GM12878 (cell line): ENCODE measurements at regions not wholly inside any gene's neighbourhood (a gene's known extent, or its start where the extent isn't known, plus 50 kb on each side); places are given as distances from the start of the nearest gene placed in this dataset.

Source experiments
- ATAC-seq: fragments of 200-7000 bp; cut with Tn5 transposase; 3 replicates; pipeline ENCODE4 v1.9.1; 2020; ENCODE audit warnings: mild to moderate bottlenecking, moderate library complexity
- BruUV-seq: library from RNA; stranded (reverse); fragments of 400-500 nt; replicated peaks from 2 replicates; lab custom pipeline; 2021; lab: Mats Ljungman, UMichigan
- CTCF ChIA-PET: fragments of 300-600 bp; sonication (Branson Sonifier 250); formaldehyde crosslinking; extraction: SDS; loops from one replicate; lab custom pipeline; 2021; ENCODE audit warnings: inconsistent platforms; lab: Yijun Ruan, JAX
- POLR2A ChIA-PET: fragments of 350-600 bp; formaldehyde crosslinking; extraction: SDS; loops from one replicate; lab custom pipeline; 2021; ENCODE audit warnings: inconsistent platforms; lab: Charles Lee
- RAD21 ChIA-PET: fragments of 300-600 bp; sonication (Branson Sonifier 250); formaldehyde crosslinking; loops from one replicate; lab custom pipeline; 2023; ENCODE audit warnings: antibody characterized with exemption; ENCODE audit not compliant: unreplicated experiment; lab: Charles Lee
- SMC1A ChIA-PET: fragments of 300-600 bp; sonication (Branson Sonifier 250); formaldehyde crosslinking; loops from one replicate; lab custom pipeline; 2023; ENCODE audit not compliant: unreplicated experiment, uncharacterized antibody; lab: Charles Lee
- DNase-seq: peaks from one replicate; pipeline ENCODE4 v3.0.0-alpha.2; 2011; ENCODE audit warnings: low read depth, low spot score
- FAIRE-seq: peaks from 3 replicates; lab custom pipeline; 2011; peaks lifted over from hg19 to GRCh38; lab: Jason Lieb, UNC
- H2AFZ ChIP-seq: 2 replicates; pipeline ENCODE4 v1.6.0; 2011; ENCODE audit warnings: low read depth, low read length, control low read depth; ENCODE audit not compliant: control insufficient read depth
- H3K27ac ChIP-seq: 2 replicates; pipeline ENCODE4 v1.5.1; 2011; ENCODE audit warnings: control low read depth; ENCODE audit not compliant: control insufficient read depth, insufficient read depth
- H3K27me3 ChIP-seq, 2 experiments: replicated peaks in 1 of 2; 2 replicates each; pipeline versions ENCODE4 v1.6.0 to v1.6.1; 2011; ENCODE audit warnings: low read length in 1 of 2; ENCODE audit not compliant: control insufficient read depth in 2 of 2, insufficient read depth in 2 of 2
- H3K36me3 ChIP-seq, 2 experiments: 2 replicates each; pipeline ENCODE4 v1.5.1; 2011; ENCODE audit warnings: low read length in 1 of 2; ENCODE audit not compliant: control insufficient read depth in 2 of 2, insufficient read depth in 2 of 2
- H3K4me1 ChIP-seq: 2 replicates; pipeline ENCODE4 v1.6.1; 2011; ENCODE audit warnings: mild to moderate bottlenecking, low read length, moderate library complexity, mixed read lengths; ENCODE audit not compliant: control insufficient read depth, insufficient read depth
- H3K4me2 ChIP-seq: 2 replicates; pipeline ENCODE4 v1.6.0; 2011; ENCODE audit warnings: control low read depth; ENCODE audit not compliant: control insufficient read depth, insufficient read depth
- H3K4me3 ChIP-seq: fragments of 200-600 bp; sonication (generic); 2 replicates; pipeline ENCODE4 v1.5.1; 2016
- H3K79me2 ChIP-seq: 2 replicates; pipeline ENCODE4 v1.6.0; 2011; ENCODE audit warnings: low read length; ENCODE audit not compliant: control insufficient read depth, insufficient read depth
- H3K9ac ChIP-seq: 2 replicates; pipeline ENCODE4 v1.8.0; 2011; ENCODE audit warnings: low read length, control low read depth, mixed read lengths; ENCODE audit not compliant: control insufficient read depth, insufficient read depth
- H3K9me3 ChIP-seq: replicated peaks from 3 replicates; pipeline ENCODE4 v1.5.1; 2011; ENCODE audit warnings: mild to moderate bottlenecking, low read length; ENCODE audit not compliant: control insufficient read depth, insufficient read depth
- H4K20me1 ChIP-seq: 2 replicates; pipeline ENCODE4 v1.6.0; 2011; ENCODE audit not compliant: control insufficient read depth, insufficient read depth
- BCL3 ChIP-seq: IDR thresholded peaks from 2 replicates; pipeline ENCODE4 v1.6.1; 2011; ENCODE audit warnings: borderline replicate concordance, low read depth, mild to moderate bottlenecking, moderate library complexity, low read length; ENCODE audit not compliant: insufficient read depth, poor library complexity, severe bottlenecking
- BHLHE40 ChIP-seq, 2 experiments: fragments of 450-650 bp in 1 of 2; IDR thresholded peaks; 2 replicates each; pipeline ENCODE4 v1.6.1; 2011 to 2017; ENCODE audit warnings: low read depth in 2 of 2, borderline replicate concordance in 1 of 2, improper control_type of control experiment in 1 of 2, low read length in 1 of 2, mild to moderate bottlenecking in 1 of 2
- EP300 ChIP-seq, 2 experiments: fragments of 150-350 bp in 1 of 2; IDR thresholded peaks; 2 replicates each; pipeline ENCODE4 v1.6.1; 2011 to 2012; ENCODE audit warnings: low read depth in 2 of 2, low read length in 2 of 2, borderline replicate concordance in 1 of 2, improper control_type of control experiment in 1 of 2, inconsistent platforms in 1 of 2; ENCODE audit not compliant: control insufficient read depth in 1 of 2
- FOXM1 ChIP-seq: IDR thresholded peaks from 2 replicates; pipeline ENCODE4 v1.6.1; 2012; ENCODE audit warnings: low read depth, mild to moderate bottlenecking, inconsistent platforms, low read length, moderate library complexity
- IRF3 ChIP-seq: fragments of 450-650 bp; IDR thresholded peaks from 2 replicates; pipeline ENCODE4 v1.6.1; 2014; ENCODE audit warnings: mild to moderate bottlenecking
- KDM1A ChIP-seq: fragments of 200-600 bp; sonication (generic); IDR thresholded peaks from 2 replicates; pipeline ENCODE4 v1.6.1; 2016; ENCODE audit warnings: borderline replicate concordance
- MEF2B ChIP-seq: fragments of 450-650 bp; IDR thresholded peaks from 2 replicates; pipeline ENCODE4 v1.6.1; 2018; ENCODE audit warnings: mild to moderate bottlenecking, moderate library complexity; ENCODE audit not compliant: partially characterized antibody, poor library complexity, severe bottlenecking
- NBN ChIP-seq: fragments of 450-650 bp; IDR thresholded peaks from 2 replicates; pipeline ENCODE4 v1.6.1; 2016
- POLR2A ChIP-seq: IDR thresholded peaks from 2 replicates; pipeline ENCODE4 v1.6.1; 2011; ENCODE audit warnings: low read depth, mild to moderate bottlenecking, low read length
- SMARCA5 ChIP-seq: fragments of 450-650 bp; IDR thresholded peaks from 2 replicates; pipeline ENCODE4 v1.6.1; 2017; ENCODE audit warnings: mild to moderate bottlenecking
- STAT1 ChIP-seq: fragments of 450-650 bp; conservative IDR thresholded peaks from 2 replicates; pipeline ENCODE4 v1.6.1; 2014; ENCODE audit warnings: antibody characterized with exemption, mild to moderate bottlenecking
- ZBTB11 ChIP-seq: fragments of 450-650 bp; formaldehyde crosslinking; IDR thresholded peaks from 2 replicates; pipeline ENCODE4 v1.5.0; 2022; ENCODE audit warnings: mild to moderate bottlenecking, missing genetic modification characterization
- ZNF384 ChIP-seq: IDR thresholded peaks from 2 replicates; pipeline ENCODE4 v1.6.1; 2012; ENCODE audit warnings: low read depth, mild to moderate bottlenecking, low read length, improper control_type of control experiment, borderline replicate concordance
- ZNF687 ChIP-seq: fragments of 450-650 bp; IDR thresholded peaks from 2 replicates; pipeline ENCODE4 v1.6.1; 2017; ENCODE audit warnings: mild to moderate bottlenecking, moderate library complexity
- WGBS: methylation state at CpG from one replicate; pipeline ENCODE4 v1.1.6; 2016; ENCODE audit warnings: low lambda C conversion rate; ENCODE audit not compliant: insufficient replicate concordance, insufficient coverage; ENCODE audit errors: missing lambda C conversion rate; 5-methylcytosine and 5-hydroxymethylcytosine counted together
- in situ Hi-C: fragments of 300-500 bp; cut with MboI; formaldehyde crosslinking; loops from 9 replicates; pipeline ENCODE4 v1.14.3; 2018; ENCODE audit warnings: mixed read lengths
- intact Hi-C: fragments of 100-400 bp; cut with micrococcal nuclease; formaldehyde crosslinking; loops from one replicate; pipeline ENCODE4 v1.14.2; 2022; ENCODE audit not compliant: unreplicated experiment

GRCh38 chr7:49703337-49703736, 70.1 kb upstream of the VWC2 start (continued):
- TF ChIP-seq IRF3 = no peak
- TF ChIP-seq STAT1 = no peak

- in situ Hi-C loops (no loop called here), intact Hi-C loops (no loop called here)
- H3K79me2 ChIP-seq = no peaks in the 10 kb centered on the region
- 14% methylated on average over 3 of the region's 3 CpGs for WGBS
- H3K9ac ChIP-seq = no peak overlapping the region
- SMC1A ChIA-PET = no interaction called here
- RAD21 ChIA-PET = no interaction called here
- H4K20me1 ChIP-seq = no peaks in the 10 kb centered on the region
- ATAC-seq = no peak
- no peaks in the 10 kb centered on the region for H3K36me3 ChIP-seq
- no TSS peak for BruUV-seq
- no peaks in the 10 kb centered on the region for H3K9me3 ChIP-seq
- H2AFZ ChIP-seq = no peak overlapping the region
- H3K4me2 ChIP-seq = no peak overlapping the region
- H3K4me1 ChIP-seq = no peaks in the 10 kb centered on the region
- CTCF ChIA-PET = no interaction called here
- no peak for FAIRE-seq
- H3K4me3 ChIP-seq = no peak overlapping the region
- no peaks in the 10 kb centered on the region for H3K27me3 ChIP-seq
- H3K27ac ChIP-seq = no peak overlapping the region
- no peak for DNase-seq
- POLR2A ChIA-PET = no interaction called here
- TF ChIP-seq NBN = no peak
- TF ChIP-seq FOXM1 = no peak
- TF ChIP-seq SMARCA5 = no peak
- no peak for TF ChIP-seq MEF2B
- no peak for TF ChIP-seq POLR2A
- no peak for TF ChIP-seq BCL3
- no peak for TF ChIP-seq BHLHE40 (IDR thresholded peaks at IDR 0.05; ENCODE audit: borderline replicate concordance in 1 of 2, low read depth in 2 of 2, low read length in 1 of 2)
- TF ChIP-seq KDM1A = no peak
- TF ChIP-seq ZNF384 = no peak
- TF ChIP-seq EP300 (IDR thresholded peaks at IDR 0.05; ENCODE audit: borderline replicate concordance in 1 of 2, control insufficient read depth in 1 of 2, low read depth in 2 of 2, low read length in 2 of 2) = no peak
- TF ChIP-seq ZNF687 = no peak
- TF ChIP-seq ZBTB11 = no peak
Measured at GRCh38 chr7:49703881-49704280, 69.6 kb upstream of the VWC2 start.
